GM21447 (cell line): ENCODE measurements at regions not wholly inside any gene's neighbourhood (a gene's known extent, or its start where the extent isn't known, plus 50 kb on each side); places are given as distances from the start of the nearest gene placed in this dataset.

Experiments
- ATAC-seq: cut with Tn5 transposase; IDR thresholded peaks from one replicate; pipeline ENCODE4 v1.9.1; 2021; ENCODE audit not compliant: unreplicated experiment

DNA sequence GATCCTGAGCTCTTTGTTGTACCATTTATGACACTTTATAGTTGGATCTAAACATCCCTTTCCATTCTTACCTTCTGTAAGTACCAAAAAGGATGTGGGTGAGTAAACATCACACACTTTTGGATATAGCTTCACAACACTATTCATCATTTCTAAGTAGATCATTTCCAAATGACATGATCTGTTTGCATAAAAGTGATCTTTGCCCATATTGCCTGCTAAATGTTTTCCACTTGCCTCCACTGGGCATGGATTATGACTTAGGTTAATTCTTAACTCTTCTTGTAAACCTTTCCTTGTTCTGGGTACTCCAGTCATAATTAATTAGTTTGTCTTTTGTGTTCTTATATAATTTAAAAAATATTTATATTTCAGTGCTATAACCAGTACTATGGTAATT is 244.9 kb upstream of the AGA start:
- no peak for ATAC-seq

DNA sequence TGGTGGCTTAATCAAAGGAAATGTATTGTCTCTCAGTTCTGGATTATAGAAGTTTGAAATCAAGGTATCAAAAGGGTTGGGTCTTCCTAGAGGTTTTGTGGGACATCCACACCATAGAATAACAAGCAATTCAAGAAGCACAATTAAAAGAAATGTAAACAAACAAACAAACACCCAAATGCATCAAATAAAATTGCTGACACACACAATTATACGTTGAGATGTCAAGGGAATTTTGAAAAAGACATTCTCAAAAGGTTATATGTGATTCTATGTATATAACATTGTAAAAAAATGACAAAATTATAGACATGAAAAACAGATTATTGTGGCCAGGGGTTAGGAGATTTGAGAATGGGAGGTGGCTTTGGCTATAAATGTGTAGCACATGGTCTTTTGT is 250.7 kb upstream of the AGA start:
- ATAC-seq, result no peak

DNA sequence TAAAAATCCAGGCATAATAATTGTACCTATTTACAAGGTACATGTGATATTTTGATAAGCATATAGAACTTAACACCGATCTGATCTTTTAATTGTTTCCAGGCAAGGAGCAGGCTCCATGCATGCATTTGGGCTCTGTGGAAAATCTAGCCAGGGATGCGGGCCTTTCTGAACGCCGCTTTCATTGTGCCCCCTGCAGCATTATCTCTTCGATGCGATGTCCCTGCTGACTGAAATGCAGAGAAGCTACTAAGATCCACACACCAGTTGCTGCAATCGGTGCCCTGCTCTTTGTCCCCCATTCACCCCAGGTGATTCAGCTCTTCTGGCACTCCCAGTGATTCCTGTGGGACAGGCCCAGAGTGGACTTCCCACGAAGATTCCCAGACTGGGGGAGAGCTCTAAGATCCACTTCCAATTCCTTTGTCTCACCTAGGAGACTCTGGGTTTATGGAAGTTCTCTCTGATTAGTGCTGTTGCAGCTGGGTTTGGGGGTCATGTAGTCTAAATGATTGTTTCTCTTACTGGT is 254.3 kb upstream of the AGA start:
- no peak for ATAC-seq

DNA sequence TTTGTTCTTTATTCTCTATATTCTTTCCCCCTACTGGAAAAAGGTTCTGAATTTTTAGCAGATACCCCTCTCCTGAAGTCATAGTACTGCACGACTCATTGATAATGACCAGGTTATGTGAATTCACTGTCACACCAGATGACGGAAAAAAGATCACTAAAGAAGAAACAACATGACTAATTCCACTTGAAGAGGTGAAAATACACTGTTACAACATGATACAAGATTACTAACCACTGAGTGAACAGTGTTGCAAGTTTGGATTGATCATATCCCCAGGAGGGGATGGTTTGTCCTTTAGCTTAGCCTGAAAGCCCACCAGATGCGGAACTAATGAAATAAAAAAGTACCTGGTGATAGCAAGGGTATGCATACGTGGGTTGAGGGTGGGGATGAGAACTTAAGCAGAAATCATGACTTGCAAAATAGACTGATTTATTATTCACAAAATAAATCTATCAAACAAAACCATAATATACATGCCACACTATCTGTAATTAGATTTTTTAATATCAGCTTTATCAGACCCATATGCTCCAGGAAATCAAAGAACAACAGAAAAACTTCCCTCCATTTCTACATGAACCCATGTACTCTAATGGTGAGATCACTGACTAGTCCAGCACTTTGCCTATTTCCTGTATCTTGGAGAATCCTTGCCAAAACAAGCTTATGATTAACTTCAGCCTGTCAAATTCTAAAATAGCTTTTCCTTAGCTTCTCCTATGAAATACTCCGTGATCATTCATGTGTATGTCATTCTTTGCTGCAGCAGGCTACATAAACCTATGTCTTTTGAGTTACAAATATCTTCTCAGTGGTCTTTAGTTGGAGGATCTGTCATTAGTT is 257.4 kb upstream of the AGA start:
- ATAC-seq, result no peak

DNA sequence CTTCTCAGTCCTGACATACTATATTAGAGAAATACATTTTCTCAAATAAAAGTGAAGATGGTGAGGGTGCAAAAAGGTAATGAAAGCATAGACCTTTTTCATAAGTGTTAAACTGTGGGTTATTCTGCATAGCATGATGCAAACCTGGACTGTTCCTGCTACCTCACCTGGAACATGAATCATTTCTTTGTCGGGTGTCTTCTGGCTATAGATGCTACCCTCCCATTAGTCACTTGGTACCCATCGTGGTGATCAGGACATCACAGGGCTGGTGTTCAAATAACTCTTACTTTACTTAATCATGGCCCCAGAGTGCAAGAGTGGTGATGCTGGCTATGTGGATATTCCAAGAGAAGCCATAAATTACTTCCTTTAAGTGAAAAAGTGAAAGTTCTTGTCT is 264.7 kb upstream of the AGA start:
- ATAC-seq, result no peak

DNA sequence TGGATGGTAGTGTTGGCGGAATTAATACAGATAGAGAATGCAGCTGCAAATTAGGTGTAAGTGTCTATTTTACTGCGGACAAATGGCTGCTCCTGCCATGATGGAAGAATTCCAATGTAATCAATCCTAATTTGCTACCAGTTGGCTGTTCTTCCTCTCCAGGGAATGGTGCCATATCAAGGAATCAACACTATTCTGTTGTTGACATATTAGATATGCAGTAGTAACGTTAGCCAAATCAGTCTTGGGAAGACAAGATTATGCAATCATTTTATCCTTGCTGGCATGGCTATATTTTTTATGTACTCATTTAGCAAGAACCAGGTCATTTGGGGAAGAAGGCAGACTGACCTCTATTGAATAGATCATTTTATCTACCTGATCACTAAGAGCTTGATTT is 271.2 kb upstream of the AGA start:
- ATAC-seq, result no peak

DNA sequence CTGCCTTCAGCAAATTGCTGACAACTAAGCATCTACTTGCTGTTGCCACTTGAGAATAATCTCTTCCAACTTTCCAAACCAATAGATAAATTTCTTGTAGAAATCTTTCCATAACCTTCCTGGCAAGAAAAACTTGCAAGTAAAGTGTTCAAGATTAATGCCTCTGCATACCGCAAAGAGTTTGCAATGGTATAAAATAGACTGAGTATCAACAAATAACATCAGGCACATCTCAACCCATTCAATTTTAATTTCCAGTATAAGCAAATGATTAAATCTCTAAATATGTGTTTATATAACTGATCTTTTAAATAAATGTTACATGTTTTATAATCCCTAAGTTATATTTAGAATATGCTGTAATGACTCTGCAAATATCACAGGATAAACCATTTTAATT is 275.2 kb upstream of the AGA start:
- no peak for ATAC-seq

DNA sequence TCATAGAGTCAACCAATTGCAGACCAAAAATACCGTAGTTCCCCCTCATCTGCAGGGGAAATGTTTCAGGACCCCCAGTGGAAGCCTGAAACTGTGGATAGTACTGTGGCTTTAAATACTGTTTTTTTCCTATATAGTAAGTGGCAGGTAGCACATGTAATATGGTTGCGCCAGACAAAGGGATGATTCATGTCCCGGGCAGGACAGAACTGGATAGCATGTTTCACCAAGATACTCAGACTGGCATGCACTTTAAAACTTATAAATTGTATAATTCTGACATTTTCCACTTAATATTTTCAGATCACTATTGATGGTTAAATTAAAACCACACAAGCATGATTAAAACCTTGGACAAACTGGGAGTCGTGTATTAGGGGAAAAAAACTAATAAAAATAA is 276.3 kb upstream of the AGA start:
- no peak for ATAC-seq

DNA sequence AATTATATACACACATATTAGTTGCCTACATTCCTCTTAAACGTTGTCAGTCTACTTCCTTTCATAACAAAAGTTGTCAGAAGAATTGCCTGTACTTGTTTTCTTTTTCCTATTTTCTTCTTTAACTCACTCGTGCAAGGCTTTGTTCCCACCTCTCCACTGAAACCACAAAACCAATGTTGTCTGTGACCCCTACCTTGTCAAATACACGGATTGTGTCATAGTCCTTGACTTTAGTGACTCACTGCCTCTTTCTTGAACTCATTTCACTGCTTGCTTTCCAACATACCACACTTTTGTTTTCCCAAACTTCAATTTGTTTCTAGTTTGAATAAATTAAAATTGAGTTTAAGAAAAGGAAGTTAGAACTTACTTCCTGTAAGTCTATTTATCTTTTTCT is 283.9 kb upstream of the AGA start:
- no peak for ATAC-seq

DNA sequence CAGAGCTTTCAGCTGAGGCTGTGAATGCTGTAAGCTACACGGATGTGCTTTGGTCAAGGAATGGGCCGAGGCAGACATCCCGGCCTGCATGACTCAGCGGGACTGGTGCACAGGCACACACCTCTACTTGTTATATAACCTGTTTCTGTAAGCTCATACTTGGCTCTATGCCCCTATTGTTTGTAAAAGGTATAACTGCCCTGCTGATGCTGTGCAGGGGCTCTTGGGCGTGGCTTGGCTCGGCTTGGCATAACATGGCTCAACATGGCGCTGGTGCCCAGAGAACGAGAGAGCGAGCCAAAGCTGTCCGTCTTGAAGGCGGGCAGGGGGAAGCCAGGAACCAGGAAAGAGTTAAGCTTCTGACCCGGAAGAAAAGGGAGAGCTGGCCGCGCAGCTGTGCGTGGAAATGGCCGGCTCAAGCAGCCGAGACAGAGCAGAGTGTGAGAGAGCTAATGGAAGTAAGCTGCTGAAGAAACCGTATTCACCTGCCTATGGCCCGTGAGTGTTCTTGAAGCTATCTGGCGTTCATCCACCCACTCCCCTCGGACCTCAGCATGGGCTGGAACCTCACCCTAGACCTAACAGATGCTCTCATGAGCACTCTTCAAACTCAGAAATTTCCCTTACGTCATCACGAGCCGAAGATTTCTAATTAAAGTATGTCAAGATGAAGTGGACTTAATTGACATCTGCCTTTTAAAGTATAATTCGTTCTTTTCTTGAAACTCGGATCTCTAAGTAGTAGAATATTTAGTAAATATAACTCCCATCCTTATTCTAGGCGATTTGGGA is 286.3 kb upstream of the AGA start:
- no peak for ATAC-seq

DNA sequence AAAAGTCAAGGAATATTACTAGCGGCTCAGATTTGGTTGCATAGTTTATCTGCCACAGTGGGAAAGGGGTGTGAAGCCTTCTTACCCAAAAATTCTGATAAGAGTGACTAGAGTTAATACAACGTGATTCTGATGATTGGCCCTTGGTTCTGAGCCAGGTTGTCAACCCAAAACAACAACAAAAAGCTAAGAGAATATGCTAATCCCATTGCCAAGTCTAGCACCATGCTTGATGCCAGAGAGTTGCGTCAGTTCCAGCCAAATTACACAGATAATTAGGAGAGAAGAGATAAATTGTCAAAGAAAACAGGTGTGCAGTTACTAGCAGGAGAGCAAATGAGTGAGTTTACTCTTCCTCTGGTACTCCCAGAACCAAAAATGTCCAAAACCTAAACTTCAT is 287.4 kb upstream of the AGA start:
- ATAC-seq, result no peak

DNA sequence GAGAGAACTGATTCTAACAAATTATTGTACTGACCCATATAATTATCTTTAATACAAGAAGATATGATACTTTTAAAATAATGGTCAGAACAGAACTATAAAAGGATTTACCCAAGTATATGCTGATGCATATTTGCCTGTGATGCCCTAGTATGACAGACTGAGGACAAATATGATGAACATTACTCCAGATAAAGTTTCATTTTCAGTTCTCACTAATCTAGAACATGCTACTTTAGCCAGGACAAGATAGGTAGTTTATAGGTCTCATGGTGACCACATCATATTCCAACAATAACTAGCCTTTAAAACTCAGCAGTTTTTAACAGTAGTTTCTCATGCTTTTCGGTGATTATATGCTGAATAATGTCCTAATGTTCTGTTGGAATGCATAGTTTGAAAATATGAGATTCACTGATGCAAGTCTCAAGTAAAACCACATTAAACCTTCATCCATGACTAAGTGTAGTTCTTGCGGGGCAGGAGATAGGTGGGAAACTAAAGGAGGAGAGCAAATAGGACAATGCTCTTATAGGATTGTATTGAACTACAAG is 295.2 kb upstream of the AGA start:
- ATAC-seq, result no peak

DNA sequence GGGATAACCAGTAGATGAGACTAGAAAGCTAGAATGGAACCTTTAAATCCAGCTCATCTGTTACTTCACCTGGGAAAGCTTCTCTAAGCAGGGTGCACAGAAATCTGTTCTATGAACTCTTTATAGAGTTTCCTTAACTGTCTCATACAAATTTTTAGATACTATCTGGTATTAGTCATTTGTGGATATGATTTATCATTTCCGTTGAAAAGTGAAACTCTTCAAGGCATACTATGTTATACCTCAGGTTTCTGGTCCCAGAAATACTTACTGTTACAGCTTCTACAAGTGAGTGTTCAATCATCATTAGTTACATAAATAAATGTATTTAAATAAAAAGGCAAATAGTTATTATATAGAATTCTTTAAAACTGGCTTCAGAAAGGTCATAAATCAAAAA is 298.3 kb upstream of the AGA start:
- ATAC-seq, result no peak

DNA sequence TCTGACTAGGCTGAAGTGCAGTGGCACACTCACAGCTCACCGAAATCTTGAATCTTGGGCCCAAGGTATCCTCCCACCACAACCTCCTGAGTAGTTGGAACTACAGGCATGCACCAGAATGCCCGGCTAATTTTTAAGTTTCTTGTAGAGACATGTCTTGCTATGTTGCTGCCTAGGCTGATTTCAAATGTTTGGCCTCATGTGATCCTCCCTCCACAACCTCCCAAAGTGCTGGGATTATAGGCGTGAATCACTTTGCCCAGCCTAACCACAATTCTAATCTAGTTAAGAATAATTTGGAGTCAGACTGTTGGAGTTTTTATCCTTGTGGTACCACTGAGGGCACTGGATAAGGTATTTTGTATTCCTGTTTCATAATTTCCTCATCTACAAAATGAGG is 317.5 kb upstream of the AGA start:
- no peak for ATAC-seq

DNA sequence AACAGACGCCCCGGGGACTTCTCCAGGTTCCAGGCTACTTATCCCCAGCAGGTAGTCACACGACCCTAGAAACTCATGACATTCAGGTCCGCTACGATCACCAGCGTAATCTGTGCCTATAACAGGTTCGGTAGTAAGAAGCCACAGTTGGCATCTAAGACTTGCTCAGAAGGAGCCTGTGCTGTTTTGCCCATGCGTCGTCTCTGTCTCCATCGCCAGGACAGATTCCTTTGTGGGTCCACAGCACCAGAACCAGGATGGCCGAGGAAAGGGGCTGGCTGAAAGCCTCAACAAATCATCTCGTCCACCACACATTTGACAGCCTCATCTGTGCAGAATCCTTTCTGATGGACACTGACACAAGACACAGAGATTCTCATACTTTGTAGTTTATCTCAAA is 319.5 kb upstream of the AGA start:
- ATAC-seq, result no peak

DNA sequence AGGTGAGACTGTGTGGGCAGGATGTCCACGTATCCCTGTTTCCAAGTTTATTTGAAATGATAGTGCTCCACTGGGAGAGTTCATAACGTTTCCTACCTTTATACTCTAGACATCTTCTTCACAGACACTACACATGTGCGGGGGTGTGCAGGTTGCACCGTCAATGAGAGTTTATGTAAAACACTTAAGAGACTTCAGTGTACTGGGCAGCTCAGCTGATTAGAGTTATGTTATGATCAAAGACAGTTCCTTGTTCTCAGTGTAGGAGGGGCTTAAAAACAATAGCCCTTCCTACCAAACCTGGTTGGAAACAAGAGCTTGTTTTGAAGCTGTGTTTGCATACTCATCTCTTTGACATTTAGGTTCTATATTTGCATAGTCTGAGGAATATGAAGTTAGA is 326.9 kb upstream of the AGA start:
- ATAC-seq, result no peak

DNA sequence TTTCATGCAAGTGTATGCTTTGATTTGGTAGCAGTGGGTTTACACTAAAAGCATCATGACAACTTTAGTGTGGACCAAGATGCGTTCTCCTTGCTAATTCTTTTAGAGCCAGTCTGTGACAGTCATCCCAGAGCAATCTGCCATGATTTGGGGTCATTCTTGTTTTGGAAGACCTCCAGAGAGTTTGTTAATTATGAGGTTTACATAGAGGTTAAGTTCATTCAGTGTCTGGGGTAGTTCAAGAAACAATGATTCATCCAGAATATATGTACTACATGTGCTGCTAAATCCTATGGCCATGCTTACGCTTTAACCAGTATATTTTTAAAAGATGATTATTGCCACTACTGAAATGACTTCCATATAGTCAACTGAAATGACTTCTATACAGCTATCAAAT is 328.5 kb upstream of the AGA start:
- no peak for ATAC-seq

DNA sequence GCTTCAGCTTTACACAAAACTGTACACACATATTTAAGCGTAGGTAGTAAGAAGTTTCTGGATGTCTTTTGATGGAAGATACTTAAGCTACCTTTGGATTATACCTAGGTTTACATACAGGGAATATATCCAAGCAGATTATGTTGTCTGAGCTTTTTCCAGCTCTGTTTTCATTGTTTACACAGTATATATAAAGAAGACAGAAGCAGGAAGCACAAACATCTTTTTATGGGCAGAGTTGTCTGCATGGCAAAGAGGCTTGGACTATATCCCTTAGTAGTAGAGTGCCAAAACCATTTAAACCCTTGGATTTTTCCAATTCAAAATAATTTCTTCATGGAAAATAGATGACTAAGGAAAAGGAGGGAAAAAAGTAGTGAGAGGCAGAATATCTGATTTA is 329.4 kb upstream of the AGA start:
- no peak for ATAC-seq

DNA sequence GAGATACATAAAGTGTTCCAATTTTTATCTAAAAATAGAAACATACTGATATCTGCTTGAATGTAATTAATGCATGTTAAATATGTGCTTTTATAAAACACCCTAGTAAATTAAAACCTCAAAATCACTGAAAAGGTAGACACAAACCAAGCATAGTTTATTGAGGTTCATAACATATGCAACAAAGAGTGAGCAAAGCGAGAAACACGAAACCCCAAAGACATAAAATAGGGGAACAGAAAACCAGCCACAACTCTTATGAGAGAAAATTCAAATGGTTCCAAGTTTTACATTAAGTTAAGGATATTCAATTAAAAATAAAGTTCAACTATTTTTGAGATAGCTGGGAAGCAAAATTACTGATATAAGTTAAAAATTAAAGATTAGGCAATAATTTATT is 336.4 kb upstream of the AGA start:
- ATAC-seq, result no peak

DNA sequence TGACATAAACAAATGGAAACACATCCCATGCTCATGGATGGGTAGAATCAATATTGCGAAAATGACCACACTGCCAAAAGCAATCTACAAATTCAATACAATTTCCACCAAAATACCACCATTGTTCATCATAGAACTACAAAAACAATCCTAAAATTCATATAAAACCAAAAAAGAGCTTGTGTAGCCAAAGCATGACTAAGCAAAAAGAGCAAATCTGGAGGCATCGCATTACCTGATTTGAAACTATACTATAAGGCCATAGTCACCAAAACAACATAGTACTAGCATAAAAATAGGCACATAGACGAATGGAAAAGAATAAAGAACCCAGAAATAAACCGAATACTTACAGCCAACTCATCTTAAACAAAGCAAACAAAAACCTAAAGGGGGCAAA is 342.8 kb upstream of the AGA start:
- no peak for ATAC-seq

DNA sequence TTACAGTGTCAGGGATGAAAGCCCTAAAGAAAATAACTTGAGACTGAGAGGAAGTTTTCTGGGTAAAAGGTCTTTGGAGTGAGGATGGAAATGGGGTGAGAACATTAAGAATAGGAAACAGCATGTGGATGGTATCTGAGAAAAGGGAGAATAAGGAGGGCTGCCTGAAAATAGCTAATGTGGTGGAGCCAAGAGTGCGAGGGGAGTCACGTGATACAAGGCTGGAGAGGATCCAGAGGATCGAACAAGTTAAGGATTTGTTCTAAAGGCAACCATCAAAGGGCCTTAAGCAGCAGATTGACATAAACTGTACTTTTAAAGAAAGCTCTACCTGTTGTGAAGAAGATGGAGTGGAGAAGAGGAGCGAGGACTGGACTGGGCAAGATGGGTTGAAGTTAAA is 347.4 kb upstream of the AGA start:
- ATAC-seq, result no peak

DNA sequence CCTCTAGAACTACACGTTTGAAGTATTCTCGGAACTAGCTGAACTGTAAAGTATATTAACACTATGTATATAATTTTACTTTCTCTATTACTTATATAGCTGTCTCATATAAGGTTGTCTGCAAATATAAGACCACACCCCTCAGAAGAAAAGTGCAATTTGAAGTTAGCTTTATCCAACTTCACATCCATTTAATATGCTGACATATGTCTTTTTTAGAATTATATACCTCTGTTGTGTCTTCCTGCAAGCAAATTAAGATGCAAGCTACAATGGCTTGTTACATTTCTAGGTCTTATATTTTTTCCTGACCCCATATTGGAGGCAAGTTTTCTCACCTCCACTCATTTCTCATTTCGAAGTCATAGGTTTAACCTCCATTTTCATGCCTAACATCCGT is 349.0 kb upstream of the AGA start:
- ATAC-seq, result no peak
